IgD-negative memory B cell (primary cell): ENCODE measurements at regions not wholly inside any gene's neighbourhood (a gene's known extent, or its start where the extent isn't known, plus 50 kb on each side); places are given as distances from the start of the nearest gene placed in this dataset.

ENCODE experiments used
- H3K27ac Mint-ChIP-seq, 3 donors: one replicate each; pipeline ENCODE4 v1.8.0; 2020 to 2022; ENCODE audit warnings: mild to moderate bottlenecking in 3 of 3, mixed read lengths in 3 of 3, moderate library complexity in 1 of 3
- H3K27me3 Mint-ChIP-seq: one replicate; pipeline ENCODE4 v1.8.0; 2021; ENCODE audit warnings: mixed read lengths
- H3K36me3 Mint-ChIP-seq: one replicate; pipeline ENCODE4 v1.8.0; 2020; ENCODE audit warnings: mild to moderate bottlenecking, mixed read lengths
- H3K4me1 Mint-ChIP-seq, 3 donors: one replicate each; pipeline ENCODE4 v1.8.0; 2020 to 2022; ENCODE audit warnings: mixed read lengths in 3 of 3, mild to moderate bottlenecking in 1 of 3
- H3K4me3 Mint-ChIP-seq, 4 donors: one replicate each; pipeline ENCODE4 v1.8.0; 2020 to 2022; ENCODE audit warnings: mild to moderate bottlenecking in 4 of 4, mixed read lengths in 4 of 4, moderate library complexity in 3 of 4
- H3K9me3 Mint-ChIP-seq, 3 donors: one replicate each; pipeline ENCODE4 v1.8.0; 2020 to 2021; ENCODE audit warnings: mixed read lengths in 3 of 3, mild to moderate bottlenecking in 1 of 3

DNA sequence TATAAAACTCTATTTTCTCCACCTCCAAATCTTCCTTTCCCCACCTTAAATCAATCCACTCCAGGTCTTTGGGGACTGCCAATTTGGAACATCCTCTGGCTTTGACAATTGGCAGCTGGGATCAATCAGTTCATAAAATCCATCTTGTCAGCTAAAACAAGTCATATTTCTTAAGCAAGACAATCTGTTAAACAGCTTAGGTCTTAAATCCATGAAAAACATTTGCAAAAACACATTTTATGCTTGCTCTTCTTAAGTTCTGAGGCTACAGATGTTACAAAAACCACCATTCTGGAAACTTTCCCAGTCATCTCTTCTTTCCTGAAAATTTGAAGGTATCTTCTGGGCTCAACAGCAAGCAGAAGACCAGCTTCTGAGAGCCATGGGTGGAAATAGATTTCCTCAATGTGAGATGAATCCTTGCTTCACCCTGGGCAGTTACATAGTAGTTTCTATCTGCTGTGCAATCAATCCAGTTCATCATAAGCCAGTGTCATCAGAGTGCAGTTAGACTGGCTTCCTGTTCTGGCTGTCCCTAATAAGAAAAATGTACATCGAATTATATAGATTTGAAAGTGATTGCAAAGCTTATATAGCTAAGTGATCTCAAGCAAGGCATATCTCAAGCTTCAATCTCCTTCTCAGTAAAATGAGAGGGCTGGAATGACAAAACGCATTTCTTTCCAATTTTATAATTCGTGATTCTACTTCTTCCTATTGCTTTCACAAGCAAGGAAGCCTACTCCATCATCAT, 402.7 kb upstream of the INTU start:
- Mint-ChIP-seq H3K4me3 (no peak overlapping the region), H3K27me3 (no peaks in the 10 kb centered on the region), H3K36me3 (peaks cover 2% of the 10 kb centered on the region), H3K4me1 (no peaks in the 10 kb centered on the region), H3K27ac (no peak overlapping the region), H3K9me3 (peaks cover 0 to 4% (median 2%) of the 10 kb centered on the region in 3 donors)

GRCh38 chr4:127236889-127237288, 395.9 kb upstream of the INTU start:
- no peak overlapping the region for H3K4me3 Mint-ChIP-seq
- H3K9me3 Mint-ChIP-seq = peaks cover 0 to 3% (median 2%) of the 10 kb centered on the region in 3 donors
- no peaks in the 10 kb centered on the region for H3K27me3 Mint-ChIP-seq
- H3K27ac Mint-ChIP-seq = no peak overlapping the region
- H3K36me3 Mint-ChIP-seq = no peaks in the 10 kb centered on the region
- H3K4me1 Mint-ChIP-seq = no peaks in the 10 kb centered on the region

GRCh38 chr4:127237581-127237980, 395.2 kb upstream of the INTU start:
- Mint-ChIP-seq H3K27me3 (no peaks in the 10 kb centered on the region), H3K4me1 (no peaks in the 10 kb centered on the region), H3K36me3 (no peaks in the 10 kb centered on the region), H3K4me3 (no peak overlapping the region), H3K9me3 (peaks cover 0 to 3% (median 2%) of the 10 kb centered on the region in 3 donors), H3K27ac (no peak overlapping the region)

DNA sequence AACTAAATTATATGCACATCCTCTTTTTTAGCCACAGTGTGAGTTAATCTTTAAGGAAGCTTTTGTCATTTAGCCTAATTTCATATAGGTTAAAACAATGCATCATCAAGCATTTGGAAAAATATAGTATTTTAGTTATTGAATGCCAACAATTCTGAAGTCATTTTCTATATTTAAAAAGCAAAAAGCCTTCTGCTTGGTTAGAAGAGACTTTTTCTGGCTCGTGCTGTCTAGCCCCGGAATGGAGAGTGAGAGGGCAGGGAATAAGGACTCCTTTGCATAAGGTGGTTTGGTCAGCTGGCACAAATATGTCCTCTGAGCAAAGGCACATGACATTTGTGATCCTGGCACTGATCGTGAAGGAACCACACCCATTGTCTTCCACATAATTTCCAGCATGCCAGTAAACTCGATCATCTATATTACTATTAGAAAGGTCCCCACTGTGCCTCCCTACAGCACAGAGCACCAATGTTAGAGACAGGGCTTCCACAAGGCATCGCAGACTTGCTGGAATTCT, 393.7 kb upstream of the INTU start:
- Mint-ChIP-seq H3K4me3 (no peak overlapping the region), H3K27me3 (no peaks in the 10 kb centered on the region), H3K27ac (no peak overlapping the region), H3K9me3 (peaks cover 0 to 3% (median 2%) of the 10 kb centered on the region in 3 donors), H3K36me3 (no peaks in the 10 kb centered on the region), H3K4me1 (no peaks in the 10 kb centered on the region)

DNA sequence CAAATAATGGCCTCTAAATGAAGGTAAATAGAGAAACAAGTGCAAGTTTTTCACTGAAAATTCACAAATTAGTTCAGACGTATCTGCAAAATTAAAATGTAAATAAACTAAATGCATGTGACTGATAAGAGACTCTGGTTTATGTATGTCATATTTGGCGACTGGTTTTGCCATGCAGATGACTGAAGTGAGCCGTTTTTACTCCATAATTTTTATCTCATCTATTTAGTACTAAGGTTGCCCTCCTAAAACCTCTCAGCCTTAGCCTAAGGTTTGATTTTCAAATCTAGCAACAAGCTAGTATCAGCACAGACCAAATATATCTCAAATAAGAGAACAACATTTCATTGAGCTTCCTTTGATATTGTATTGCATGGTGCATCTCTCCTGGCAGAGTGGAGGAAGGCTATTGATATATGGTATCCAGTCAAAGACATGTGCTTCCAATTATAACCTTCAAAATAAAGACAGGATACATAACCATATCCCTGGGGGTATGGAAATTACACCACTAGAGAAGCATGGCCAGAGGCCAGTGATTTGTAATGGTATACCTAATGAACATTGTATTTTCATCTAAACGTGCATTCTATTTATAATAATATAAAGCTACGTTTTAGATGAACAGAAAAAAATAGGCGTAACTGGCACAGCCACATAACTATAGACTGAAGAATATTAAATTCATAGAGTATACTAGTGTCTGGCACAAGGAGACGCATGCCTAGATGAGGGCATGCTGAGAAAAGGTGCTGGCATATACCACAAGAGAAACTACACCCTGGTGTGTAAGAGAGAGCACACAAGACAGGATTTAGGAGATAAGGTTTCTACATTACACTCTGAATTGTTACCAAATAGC, 392.6 kb upstream of the INTU start:
- Mint-ChIP-seq H3K4me3 (no peak overlapping the region), H3K27ac (no peak overlapping the region), H3K27me3 (no peaks in the 10 kb centered on the region), H3K4me1 (no peaks in the 10 kb centered on the region), H3K9me3 (peaks cover 0 to 4% (median 3%) of the 10 kb centered on the region in 3 donors), H3K36me3 (no peaks in the 10 kb centered on the region)

DNA sequence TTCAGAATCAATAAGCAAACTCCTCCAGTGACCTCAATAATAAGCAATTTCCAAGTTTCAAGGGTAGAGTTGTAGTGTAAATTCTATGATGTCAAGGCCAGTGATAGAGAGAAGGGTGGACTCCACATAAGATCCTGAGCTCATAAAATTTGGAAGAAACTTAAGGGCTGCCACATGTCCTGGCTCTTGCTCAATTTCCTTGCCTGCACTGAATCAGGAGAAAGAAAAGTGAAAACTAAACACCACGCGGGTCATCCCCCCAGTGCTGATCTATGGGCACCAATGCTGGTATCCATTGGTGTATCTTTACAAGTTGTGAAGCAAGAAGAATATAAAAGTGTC, 392.0 kb upstream of the INTU start:
- H3K27ac Mint-ChIP-seq = no peak overlapping the region
- H3K9me3 Mint-ChIP-seq = peaks cover 0 to 3% (median 3%) of the 10 kb centered on the region in 3 donors
- H3K27me3 Mint-ChIP-seq = no peaks in the 10 kb centered on the region
- no peak overlapping the region for H3K4me3 Mint-ChIP-seq
- H3K36me3 Mint-ChIP-seq = no peaks in the 10 kb centered on the region
- H3K4me1 Mint-ChIP-seq = no peaks in the 10 kb centered on the region

GRCh38 chr4:127244515-127244914, 388.2 kb upstream of the INTU start:
- Mint-ChIP-seq H3K27me3 (no peaks in the 10 kb centered on the region), H3K27ac (no peak overlapping the region), H3K9me3 (peaks cover 2 to 14% (median 7%) of the 10 kb centered on the region in 3 donors), H3K4me1 (peaks cover 0 to 2% (median 0%) of the 10 kb centered on the region in 3 donors), H3K4me3 (no peak overlapping the region), H3K36me3 (no peaks in the 10 kb centered on the region)

GRCh38 chr4:127246963-127247952, 385.5 kb upstream of the INTU start:
- Mint-ChIP-seq H3K4me1 (peaks cover 0 to 2% (median 0%) of the 10 kb centered on the region in 3 donors), H3K27ac (no peak overlapping the region), H3K36me3 (no peaks in the 10 kb centered on the region), H3K27me3 (no peaks in the 10 kb centered on the region), H3K9me3 (peaks cover 2 to 17% (median 7%) of the 10 kb centered on the region in 3 donors), H3K4me3 (no peak overlapping the region)

DNA sequence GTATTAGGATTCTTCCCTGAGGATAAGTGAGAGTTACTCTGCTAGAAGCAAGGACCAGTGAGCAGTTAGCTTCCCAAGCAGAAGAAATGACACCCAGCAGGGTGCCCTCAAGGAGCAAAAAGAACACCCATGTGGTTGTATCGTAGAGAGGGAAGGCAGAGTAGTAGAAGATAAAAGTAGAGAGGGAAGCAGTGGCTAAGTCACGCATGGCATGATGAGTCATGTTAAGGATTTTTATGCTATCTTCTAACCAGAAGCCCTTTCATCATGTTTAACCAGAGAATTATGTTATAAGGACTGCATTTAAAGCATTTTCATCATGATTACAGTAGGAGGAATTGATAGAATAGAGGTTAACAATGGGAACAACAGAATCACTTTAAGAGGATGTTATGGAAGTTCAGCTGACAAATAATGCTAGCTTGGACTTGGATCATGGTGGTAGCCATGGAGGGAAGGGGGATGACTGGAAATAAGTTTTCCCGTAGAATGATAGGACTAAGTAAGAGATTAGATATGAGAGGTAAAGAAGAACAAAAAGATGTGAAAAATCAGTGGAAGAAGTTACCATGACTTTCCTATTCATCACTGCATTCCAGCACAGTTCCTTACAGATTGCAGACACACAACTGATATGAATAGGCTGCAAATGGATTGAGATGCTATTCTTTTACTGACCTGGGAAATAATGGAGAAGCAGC, 383.5 kb upstream of the INTU start:
- Mint-ChIP-seq H3K4me1 (peaks cover 0 to 2% (median 0%) of the 10 kb centered on the region in 3 donors), H3K4me3 (no peak overlapping the region), H3K36me3 (no peaks in the 10 kb centered on the region), H3K27ac (peak overlapping the region in 1 of 3 donors; percentile 49), H3K27me3 (no peaks in the 10 kb centered on the region), H3K9me3 (peaks cover 2 to 17% (median 7%) of the 10 kb centered on the region in 3 donors)

DNA sequence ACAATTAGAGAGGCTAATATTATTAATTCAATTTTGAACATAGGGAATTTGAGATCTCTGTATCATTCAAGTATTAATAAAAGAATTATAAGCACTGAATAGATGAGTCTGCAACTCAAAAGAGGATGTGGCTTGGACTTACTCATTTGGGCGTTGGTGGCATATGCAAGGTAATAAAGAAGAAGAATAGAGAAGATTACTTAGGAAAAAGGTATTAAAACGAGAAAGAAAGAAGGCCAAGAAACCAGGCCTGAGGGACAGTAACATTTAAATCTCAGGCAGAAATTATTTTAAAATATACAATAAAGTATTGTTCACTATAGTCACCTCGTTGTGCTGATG, 383.0 kb upstream of the INTU start:
- no peak overlapping the region for H3K27ac Mint-ChIP-seq

DNA sequence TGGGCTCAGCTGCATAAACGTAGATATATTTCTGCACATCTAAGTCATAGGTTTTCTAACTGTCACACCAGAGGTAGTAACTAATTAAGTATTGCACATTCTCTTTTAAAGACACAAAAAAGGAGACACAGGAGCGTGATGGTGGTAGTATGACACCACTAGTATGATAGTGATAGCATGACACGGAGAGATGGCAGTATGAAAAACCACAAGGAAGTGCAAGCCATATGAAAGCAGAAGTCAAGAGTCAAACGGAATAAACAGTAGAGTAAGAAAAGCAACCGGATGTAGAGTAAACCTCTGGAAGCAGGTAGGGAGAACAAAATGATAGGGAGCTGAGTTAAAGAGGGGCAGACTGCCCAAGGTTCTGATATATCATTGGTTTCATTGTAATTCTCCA, 382.2 kb upstream of the INTU start:
- no peak overlapping the region for H3K27ac Mint-ChIP-seq
- H3K27me3 Mint-ChIP-seq = no peaks in the 10 kb centered on the region
- peaks cover 0 to 2% (median 0%) of the 10 kb centered on the region in 3 donors for H3K4me1 Mint-ChIP-seq
- H3K36me3 Mint-ChIP-seq = no peaks in the 10 kb centered on the region
- peaks cover 2 to 17% (median 4%) of the 10 kb centered on the region in 3 donors for H3K9me3 Mint-ChIP-seq
- no peak overlapping the region for H3K4me3 Mint-ChIP-seq

More for the DNA sequence above, 383.0 kb upstream of the INTU start:
- peaks cover 0 to 2% (median 0%) of the 10 kb centered on the region in 3 donors for H3K4me1 Mint-ChIP-seq
- H3K4me3 Mint-ChIP-seq = no peak overlapping the region
- H3K27me3 Mint-ChIP-seq = no peaks in the 10 kb centered on the region
- peaks cover 2 to 17% (median 7%) of the 10 kb centered on the region in 3 donors for H3K9me3 Mint-ChIP-seq
- no peaks in the 10 kb centered on the region for H3K36me3 Mint-ChIP-seq

DNA sequence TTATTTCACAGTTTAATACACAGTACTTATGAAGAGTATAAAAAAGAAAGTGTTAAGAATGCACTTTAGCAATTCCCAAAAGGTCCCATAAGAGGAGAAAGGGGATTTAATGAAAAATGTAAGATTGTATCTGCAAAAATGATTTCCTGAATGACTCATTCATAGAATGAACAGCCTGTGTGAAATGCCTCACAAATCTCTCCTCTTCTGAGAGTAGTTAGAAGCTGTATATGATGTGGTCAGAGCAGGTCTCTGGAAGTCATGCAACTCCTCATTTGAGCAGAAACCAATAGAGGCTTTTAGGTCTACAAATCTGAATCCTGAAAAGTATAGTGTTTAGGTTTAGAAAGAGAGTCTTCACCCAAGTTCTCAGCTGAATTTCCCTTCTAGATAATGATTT, 381.3 kb upstream of the INTU start:
- Mint-ChIP-seq H3K36me3 (no peaks in the 10 kb centered on the region), H3K9me3 (peaks cover 4 to 10% (median 4%) of the 10 kb centered on the region in 3 donors), H3K27me3 (no peaks in the 10 kb centered on the region), H3K27ac (no peak overlapping the region), H3K4me3 (no peak overlapping the region), H3K4me1 (peaks cover 0 to 2% (median 0%) of the 10 kb centered on the region in 3 donors)

DNA sequence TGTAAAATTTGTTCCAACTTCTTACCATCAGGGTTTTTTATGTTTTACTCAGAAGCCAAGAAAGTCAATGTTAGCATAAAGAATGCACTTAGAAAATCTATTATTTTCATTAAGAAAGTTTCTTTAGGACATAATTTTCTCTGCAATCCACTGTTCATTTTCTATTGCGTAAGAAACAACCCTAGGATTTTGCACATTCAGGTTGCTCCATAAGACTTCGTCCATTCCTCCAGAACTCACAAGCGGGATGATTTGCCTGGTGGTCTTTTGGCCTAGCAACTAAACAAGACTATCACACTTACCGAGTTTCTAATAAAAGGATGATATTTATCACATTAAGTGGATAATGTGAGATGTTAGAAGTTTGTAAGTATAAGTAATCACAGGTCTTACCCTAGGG, 376.3 kb upstream of the INTU start:
- Mint-ChIP-seq H3K27ac (no peak overlapping the region), H3K4me1 (no peaks in the 10 kb centered on the region), H3K27me3 (no peaks in the 10 kb centered on the region), H3K36me3 (no peaks in the 10 kb centered on the region), H3K4me3 (no peak overlapping the region), H3K9me3 (peaks cover 0 to 15% (median 1%) of the 10 kb centered on the region in 3 donors)

DNA sequence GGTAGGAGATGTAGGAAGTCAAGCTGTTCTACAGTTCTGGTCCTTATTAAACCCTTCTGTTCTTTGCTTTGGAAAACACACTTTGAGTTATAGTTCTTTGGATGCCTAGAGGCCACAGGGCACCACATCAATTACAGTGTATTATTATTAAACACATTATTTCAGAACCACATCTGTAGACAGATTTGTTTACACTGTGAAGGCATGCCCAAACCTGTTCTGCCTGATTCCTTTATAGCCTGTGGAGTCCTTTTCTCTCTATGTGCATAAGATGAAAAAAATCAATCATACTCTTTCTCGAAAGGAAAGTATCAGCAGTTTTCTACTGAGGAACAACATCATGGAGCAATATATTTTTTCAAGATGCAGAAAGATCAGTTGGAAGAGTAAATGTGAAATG, 371.3 kb upstream of the INTU start:
- H3K9me3 Mint-ChIP-seq = peaks cover 0 to 19% (median 0%) of the 10 kb centered on the region in 3 donors
- no peaks in the 10 kb centered on the region for H3K36me3 Mint-ChIP-seq
- no peaks in the 10 kb centered on the region for H3K27me3 Mint-ChIP-seq
- no peak overlapping the region for H3K27ac Mint-ChIP-seq
- no peaks in the 10 kb centered on the region for H3K4me1 Mint-ChIP-seq
- no peak overlapping the region for H3K4me3 Mint-ChIP-seq
